Upper lobe of left lung (tissue), 4 donors: ENCODE measurements at regions not wholly inside any gene's neighbourhood (a gene's known extent, or its start where the extent isn't known, plus 50 kb on each side); places are given as distances from the start of the nearest gene placed in this dataset.

Experiments
- EP300 ChIP-seq, 4 donors: sonication (generic); formaldehyde crosslinking; IDR thresholded peaks; one replicate each; pipeline ENCODE4 v1.5.1; 2017; ENCODE audit warnings: antibody characterized with exemption in 4 of 4, control low read depth in 2 of 4
- POLR2A ChIP-seq, 4 donors: fragments of 450-650 bp; IDR thresholded peaks; one replicate each; pipeline ENCODE4 v1.5.1; 2016 to 2017; ENCODE audit warnings: antibody characterized with exemption in 4 of 4, mild to moderate bottlenecking in 2 of 4
- POLR2AphosphoS5 ChIP-seq, 2 donors: sonication (generic); formaldehyde crosslinking; IDR thresholded peaks; one replicate each; pipeline ENCODE4 v1.5.1; 2017; ENCODE audit warnings: antibody characterized with exemption in 2 of 2
- TF ChIP-seq, protein P1 (sequence below), 6 experiments: fragments of 450-650 bp in 4 of 6; fragments of 200-600 bp in 2 of 6; sonication (generic) in 2 of 6; IDR thresholded peaks; one replicate each; pipeline ENCODE4 v1.5.1; 2016 to 2019; ENCODE audit warnings: antibody characterized with exemption in 6 of 6

DNA sequence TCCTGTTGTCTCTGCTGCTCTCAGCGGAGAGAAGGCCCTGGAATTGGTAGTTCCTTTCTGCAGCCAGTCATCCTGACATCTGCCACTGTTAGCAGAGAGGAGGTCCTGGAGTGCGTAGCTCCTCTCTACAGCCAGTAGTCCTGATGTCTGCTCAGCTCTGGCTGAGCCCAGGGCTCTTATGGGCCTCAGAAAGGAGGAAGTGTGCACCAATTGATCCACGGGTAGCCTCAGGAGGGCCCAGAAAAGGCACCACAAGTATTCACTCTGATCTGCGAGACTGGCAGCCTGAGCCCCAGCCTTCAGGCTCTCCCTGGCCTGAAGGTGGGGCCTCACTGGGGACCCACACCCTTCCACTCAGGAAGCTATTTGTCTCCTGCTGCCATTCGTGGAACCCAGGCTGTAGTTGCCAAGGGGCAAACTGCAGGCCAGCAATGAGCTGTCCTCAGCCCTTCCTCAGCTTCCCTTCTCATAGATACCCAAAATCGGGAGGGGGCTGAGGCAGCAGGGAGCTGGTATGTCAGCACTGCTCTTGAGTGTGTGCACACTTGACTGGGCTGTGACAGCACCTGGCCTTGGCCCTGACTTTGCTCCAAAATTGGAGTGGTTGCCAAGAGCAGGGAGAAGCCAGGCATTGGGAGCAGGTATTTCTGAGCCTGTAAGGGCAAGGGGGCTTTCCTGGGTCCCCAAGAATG lies 1049.5 kb upstream of the ACO1 start:
- TF ChIP-seq POLR2AphosphoS5 (IDR thresholded peaks at IDR 0.05), result no peak
- TF ChIP-seq, protein P1, sequence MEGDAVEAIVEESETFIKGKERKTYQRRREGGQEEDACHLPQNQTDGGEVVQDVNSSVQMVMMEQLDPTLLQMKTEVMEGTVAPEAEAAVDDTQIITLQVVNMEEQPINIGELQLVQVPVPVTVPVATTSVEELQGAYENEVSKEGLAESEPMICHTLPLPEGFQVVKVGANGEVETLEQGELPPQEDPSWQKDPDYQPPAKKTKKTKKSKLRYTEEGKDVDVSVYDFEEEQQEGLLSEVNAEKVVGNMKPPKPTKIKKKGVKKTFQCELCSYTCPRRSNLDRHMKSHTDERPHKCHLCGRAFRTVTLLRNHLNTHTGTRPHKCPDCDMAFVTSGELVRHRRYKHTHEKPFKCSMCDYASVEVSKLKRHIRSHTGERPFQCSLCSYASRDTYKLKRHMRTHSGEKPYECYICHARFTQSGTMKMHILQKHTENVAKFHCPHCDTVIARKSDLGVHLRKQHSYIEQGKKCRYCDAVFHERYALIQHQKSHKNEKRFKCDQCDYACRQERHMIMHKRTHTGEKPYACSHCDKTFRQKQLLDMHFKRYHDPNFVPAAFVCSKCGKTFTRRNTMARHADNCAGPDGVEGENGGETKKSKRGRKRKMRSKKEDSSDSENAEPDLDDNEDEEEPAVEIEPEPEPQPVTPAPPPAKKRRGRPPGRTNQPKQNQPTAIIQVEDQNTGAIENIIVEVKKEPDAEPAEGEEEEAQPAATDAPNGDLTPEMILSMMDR (IDR thresholded peaks at IDR 0.05), result no peak
- TF ChIP-seq EP300 (IDR thresholded peaks at IDR 0.05), result no peak
- TF ChIP-seq POLR2A (IDR thresholded peaks at IDR 0.05), result no peak
